GM21515 (cell line): ENCODE measurements at regions not wholly inside any gene's neighbourhood (a gene's known extent, or its start where the extent isn't known, plus 50 kb on each side); places are given as distances from the start of the nearest gene placed in this dataset.

Experiments
- ATAC-seq: cut with Tn5 transposase; IDR thresholded peaks from one replicate; pipeline ENCODE4 v1.9.1; 2021; ENCODE audit not compliant: unreplicated experiment

DNA sequence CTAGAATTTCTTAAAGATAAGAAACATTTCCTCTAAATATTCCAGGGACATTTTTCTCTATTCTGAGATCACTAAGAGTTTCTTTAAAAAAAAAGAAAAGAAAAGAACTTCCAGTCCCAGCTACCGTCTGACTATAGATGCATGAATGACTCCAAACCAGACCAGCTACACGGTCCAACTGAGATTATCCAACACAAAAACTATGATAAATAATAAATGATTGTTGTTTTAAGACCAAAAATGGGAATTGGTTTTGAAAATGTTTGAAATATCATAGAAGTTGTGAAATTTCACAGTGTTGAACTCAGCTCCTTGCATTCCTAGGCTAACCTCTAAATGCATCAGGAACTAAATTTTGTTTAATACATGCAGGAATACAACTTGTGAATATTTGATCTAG, 1619.6 kb upstream of the LRRTM3 start:
- no peak for ATAC-seq

GRCh38 chr10:65312876-65313275, 1613.0 kb upstream of the LRRTM3 start:
- ATAC-seq = no peak

- ATAC-seq = no peak
These were observed 1612.4 kb upstream of the LRRTM3 start for GRCh38 chr10:65313406-65313805.

DNA sequence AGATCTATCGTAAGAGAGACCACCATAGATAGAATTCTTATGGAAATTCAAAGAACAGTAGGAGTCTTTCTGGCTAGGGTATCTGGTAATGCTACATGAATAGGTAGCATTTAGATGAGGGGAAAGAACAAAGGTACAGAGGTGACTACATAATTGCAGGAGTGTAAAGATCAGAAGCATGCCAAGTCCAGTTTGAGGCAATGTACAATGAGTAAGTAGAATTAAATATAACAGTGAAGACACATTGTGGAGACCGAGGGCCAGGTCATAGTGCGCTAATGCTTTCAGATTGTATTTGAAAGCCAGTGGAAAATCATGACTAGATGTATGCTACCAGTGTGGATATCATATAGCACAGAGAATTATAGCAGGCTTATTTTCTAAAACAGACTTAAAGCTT, 1611.6 kb upstream of the LRRTM3 start:
- ATAC-seq = no peak

DNA sequence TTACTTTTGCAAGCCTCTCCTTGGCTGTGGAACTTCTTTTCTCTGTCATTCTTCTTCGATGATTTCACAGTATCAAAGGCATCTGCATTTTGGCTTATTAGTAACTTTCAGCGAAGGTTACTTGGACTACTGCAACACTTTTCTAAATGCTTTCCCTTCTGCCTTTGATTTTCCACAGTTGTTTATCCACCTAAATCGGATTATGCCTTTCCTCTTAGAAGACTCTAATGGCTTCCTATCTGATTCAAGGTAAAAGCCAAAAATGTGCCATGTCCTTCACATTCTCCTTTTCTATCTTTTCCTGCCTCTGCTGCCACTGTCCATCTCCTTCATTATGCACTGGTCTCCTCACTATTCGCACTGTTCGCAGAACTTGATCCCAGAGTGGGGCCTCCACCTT, 1606.3 kb upstream of the LRRTM3 start:
- no peak for ATAC-seq

- ATAC-seq = no peak
These were observed 1605.4 kb upstream of the LRRTM3 start for GRCh38 chr10:65320236-65321026.

GRCh38 chr10:65323802-65324201, 1602.0 kb upstream of the LRRTM3 start:
- ATAC-seq = no peak

DNA sequence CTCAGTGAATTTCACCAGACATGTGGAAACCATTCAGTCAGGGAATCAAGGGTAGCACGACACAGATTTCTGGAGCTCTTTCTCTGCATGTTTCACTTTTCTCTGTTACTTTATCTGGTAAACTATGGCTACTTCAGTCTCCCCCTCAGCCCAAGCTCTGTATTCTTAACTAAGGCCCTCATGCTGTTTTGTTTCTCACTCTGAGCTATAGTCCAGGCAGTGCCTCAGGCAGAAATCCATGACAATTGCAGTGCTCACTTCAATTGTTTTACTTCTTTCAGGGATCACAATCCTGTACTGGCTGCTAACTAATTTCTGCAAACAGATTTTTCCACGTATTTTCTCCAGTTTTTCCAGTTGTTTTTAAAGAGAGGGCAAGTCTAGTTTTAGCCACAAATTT, 1599.9 kb upstream of the LRRTM3 start:
- ATAC-seq = no peak

DNA sequence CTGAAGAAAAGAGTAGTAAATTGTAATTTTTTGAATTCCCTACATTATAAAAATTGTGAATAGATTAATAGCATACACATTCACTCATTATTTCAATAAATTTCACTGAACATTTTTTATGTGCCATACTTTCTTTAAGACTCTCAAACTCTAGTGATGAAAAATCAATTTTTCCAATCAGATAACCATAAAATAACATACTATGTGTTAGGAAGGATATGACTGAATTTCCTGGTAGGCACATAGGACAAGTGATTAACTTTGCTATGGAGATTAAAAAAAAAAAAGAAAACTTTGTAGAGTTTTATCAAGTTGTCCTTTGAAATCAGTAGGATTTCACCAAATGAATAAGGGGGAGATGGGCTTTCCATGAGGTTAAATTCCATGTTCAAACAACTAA, 1597.3 kb upstream of the LRRTM3 start:
- no peak for ATAC-seq

GRCh38 chr10:65335311-65335710, 1590.5 kb upstream of the LRRTM3 start:
- ATAC-seq = no peak

- ATAC-seq = no peak
These were observed 1585.5 kb upstream of the LRRTM3 start for GRCh38 chr10:65340340-65340739.

DNA sequence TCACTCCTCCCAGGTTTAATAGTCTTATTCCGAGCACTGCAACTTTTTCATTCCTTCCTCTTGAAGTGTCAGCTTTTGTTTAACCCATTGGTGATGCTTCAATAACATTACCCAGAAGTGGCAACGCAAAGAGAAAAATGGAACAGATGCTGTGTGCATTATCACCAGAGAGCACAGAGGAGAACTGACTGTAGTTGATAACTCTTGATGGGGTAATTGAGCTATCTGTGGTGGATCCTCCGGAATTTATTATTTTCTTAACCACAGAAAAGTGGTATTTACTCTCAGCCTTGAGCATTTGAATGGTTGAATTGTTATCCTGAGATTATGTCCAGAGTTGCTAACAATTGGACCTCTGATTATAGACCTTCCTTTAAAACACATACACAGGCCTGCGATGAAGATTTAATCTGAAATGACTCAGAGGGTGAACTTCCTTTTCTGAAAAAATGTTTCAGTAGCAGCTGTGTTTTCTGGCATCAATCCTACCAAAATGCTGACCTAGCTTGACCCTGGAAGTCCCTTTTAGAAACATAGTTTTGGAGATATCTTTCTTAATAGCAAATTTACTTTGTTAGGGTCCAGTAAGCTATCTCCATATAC, 1584.4 kb upstream of the LRRTM3 start:
- ATAC-seq = no peak

GRCh38 chr10:65342245-65342644, 1583.6 kb upstream of the LRRTM3 start:
- ATAC-seq = no peak

DNA sequence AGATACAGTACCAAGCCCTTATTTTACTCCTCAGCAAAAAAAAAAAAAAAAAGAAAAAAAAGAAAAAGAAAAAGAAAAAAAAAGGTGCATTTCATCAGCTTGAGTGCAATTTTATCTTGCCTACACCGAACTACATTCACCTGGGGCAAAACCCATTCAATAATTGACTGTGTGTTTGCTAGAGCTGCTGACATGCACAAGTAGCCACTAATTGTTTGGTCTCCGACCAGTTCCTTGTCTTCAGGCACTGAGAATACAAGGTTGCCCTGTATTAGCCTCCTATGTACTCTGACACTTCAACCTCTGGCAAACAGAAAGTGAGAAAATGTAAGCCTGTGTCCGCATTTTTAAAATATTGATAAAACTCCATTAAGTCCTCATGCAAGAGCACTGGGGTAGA, 1579.4 kb upstream of the LRRTM3 start:
- no peak for ATAC-seq

- no peak for ATAC-seq
These were observed 1577.2 kb upstream of the LRRTM3 start for GRCh38 chr10:65348637-65349036.

- no peak for ATAC-seq
These were observed 1575.2 kb upstream of the LRRTM3 start for GRCh38 chr10:65350611-65351010.

- ATAC-seq = no peak
These were observed 1570.6 kb upstream of the LRRTM3 start for GRCh38 chr10:65355141-65355680.

GRCh38 chr10:65358565-65358964, 1567.3 kb upstream of the LRRTM3 start:
- ATAC-seq = no peak

GRCh38 chr10:65360497-65360896, 1565.3 kb upstream of the LRRTM3 start:
- no peak for ATAC-seq

DNA sequence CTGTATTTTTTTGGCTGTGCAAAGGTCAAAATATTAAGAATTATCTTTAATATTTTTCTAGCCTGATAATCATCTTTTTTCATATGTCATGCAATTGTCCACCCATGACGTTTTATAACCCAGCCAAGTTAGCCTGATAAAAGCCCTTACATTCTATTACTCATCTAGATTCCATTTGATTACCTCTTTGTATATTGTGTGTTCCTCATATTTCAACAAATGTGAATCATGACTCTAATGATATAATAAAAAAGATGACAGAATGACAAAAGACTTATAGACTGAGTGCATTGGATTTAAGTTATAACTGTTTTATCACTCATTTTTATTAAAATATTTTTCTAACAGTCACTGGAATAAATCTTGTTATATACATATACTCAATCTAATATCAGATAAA, 1560.0 kb upstream of the LRRTM3 start:
- ATAC-seq = no peak

DNA sequence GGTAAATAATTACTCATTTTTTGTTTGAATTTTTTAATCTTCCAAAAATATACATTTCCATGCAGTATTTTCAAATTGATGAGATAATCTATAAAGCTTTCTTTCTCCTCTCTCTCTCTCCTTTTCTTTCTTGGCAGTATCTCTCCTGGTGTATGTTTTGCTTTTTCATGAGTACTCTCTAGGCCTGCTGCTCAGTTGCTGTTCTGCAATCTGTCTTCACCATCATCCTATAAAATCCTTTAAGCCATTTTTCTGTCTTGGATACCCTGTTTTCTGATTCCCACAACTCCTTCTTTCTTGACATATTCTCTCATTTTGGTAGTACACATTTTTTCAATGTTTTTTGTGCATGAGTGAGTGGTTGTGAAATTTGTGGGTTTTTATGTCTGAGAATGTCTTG, 1558.1 kb upstream of the LRRTM3 start:
- no peak for ATAC-seq

DNA sequence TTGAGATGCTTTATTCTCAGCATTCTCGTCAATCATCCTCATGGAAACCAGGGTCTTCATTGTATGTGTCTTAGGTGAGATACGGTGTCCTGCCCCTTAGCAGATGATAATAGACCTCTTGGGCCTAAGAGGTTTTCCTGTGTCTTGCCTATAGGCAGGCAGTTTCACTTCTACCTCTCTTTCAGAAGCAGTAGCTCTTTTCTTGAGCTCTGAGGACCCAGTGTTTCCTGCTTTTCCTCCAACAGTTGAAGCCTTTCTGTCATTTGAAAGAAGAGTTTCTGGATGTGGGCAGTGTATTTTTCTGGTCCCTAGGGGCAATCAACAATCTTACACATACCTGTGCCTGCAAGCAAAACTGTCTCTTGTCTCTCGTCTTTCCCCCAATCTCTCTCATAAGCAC, 1550.3 kb upstream of the LRRTM3 start:
- ATAC-seq = no peak

DNA sequence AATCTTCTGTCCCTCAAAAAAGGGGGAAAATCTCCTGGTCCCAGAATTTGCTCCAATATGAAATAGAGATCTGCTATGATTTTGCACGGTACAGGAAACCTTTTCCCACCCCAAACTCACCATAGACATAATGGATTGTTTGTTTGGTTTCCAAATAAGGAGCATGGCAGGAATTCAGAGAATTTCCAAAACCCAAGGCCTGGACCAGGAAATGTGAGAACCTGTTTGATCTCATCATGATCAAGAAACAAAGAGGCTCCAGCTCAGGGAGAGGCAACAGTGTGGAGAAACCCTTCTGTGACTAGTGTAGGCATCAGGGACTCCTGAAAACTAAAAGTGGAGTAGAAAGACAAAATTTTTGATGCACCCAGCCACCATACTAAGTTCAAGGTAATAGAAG, 1548.1 kb upstream of the LRRTM3 start:
- no peak for ATAC-seq
